A673 (cell line): ENCODE measurements at regions not wholly inside any gene's neighbourhood (a gene's known extent, or its start where the extent isn't known, plus 50 kb on each side); places are given as distances from the start of the nearest gene placed in this dataset.

ENCODE experiments used
- CTCF ChIP-seq: fragments of 300-800, 200-600 bp; sonication (generic); conservative IDR thresholded peaks from 2 replicates; pipeline ENCODE4 v1.5.1; 2017; ENCODE audit warnings: low read depth, mild to moderate bottlenecking, antibody characterized with exemption, low read length, moderate library complexity, mixed read lengths
- EZH2 ChIP-seq: fragments of 200-600 bp; sonication (generic); IDR thresholded peaks from 2 replicates; pipeline ENCODE4 v1.6.1; 2017; ENCODE audit warnings: borderline replicate concordance, low read depth, mild to moderate bottlenecking, mixed read lengths, antibody characterized with exemption, low read length; ENCODE audit not compliant: poor library complexity, severe bottlenecking

DNA sequence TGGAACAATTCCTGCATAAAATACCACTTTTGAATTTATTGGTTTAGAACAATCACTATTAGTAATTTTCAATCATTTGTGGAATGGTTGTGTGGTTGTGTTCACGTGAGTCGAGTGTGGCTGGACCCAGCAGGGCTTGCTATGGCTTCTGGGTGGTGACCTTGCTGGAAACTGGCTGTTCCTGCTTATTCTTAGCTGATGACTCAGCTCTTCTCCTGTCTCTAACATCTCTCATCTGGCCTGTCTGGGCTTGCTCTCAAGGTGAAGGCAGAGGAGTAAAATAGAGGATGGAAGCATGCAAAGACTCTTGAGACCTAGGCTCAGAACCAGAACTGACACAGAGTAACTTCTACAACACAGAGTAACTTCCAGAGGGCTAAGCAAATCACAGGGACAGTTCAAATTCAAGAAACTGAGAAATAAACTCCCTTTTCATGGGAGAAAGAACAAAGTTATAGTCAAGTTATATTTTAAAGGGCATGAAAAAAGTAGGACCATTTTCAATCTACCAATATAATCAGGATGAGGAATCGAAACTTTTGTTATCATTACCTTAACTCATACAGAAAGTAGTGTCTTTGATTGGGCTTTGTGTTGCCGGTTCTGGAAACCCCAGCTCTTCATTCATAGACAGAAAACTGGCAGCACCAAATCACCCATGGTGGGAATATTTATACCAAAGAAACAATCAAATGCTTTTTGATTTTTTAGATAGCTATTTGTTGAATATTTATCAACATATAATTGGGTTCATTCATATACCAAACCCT, 665.1 kb downstream of the CDH18 start:
- no peak for TF ChIP-seq CTCF
- no peak for TF ChIP-seq EZH2
